ENCODE measurements at regions not wholly inside any gene's neighbourhood (a gene's known extent, or its start where the extent isn't known, plus 50 kb on each side); places are given as distances from the start of the nearest gene placed in this dataset.
"Not testable (repeated sequence)": the region's sequence is repeated elsewhere in the genome, so short reads cannot be mapped to it uniquely, and the experiment has no call there.

- intact Hi-C loops (cut with DNase I): no loop called here
- Histone ChIP-seq H3K27ac (peak overlapping the region; percentile 74 to 81 (median 78)), H3K4me3 (no peak overlapping the region), H3K4me1 (peaks cover 55% of the 10 kb centered on the region), H3K9me3 (no peaks in the 10 kb centered on the region), H3K36me3 (replicated peaks in 1 of 2; ENCODE audit: insufficient read depth in 1 of 2, low read depth in 2 of 2) (no peaks in the 10 kb centered on the region), H3K27me3 (no peaks in the 10 kb centered on the region)
- 24 to 29% methylated on average over 13 of the region's 13 CpGs for WGBS, 2 donors
- ATAC-seq: peak; percentile 72
- peak in 1 of 3 donors; percentile 24 for TF ChIP-seq POLR2A (IDR thresholded peaks at IDR 0.05)
- TF ChIP-seq, protein P1, sequence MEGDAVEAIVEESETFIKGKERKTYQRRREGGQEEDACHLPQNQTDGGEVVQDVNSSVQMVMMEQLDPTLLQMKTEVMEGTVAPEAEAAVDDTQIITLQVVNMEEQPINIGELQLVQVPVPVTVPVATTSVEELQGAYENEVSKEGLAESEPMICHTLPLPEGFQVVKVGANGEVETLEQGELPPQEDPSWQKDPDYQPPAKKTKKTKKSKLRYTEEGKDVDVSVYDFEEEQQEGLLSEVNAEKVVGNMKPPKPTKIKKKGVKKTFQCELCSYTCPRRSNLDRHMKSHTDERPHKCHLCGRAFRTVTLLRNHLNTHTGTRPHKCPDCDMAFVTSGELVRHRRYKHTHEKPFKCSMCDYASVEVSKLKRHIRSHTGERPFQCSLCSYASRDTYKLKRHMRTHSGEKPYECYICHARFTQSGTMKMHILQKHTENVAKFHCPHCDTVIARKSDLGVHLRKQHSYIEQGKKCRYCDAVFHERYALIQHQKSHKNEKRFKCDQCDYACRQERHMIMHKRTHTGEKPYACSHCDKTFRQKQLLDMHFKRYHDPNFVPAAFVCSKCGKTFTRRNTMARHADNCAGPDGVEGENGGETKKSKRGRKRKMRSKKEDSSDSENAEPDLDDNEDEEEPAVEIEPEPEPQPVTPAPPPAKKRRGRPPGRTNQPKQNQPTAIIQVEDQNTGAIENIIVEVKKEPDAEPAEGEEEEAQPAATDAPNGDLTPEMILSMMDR (IDR thresholded peaks at IDR 0.05): no peak
- peak; percentile 35 to 58 (median 46) for DNase-seq
Measured at GRCh38 chr16:14013571-14014283, 57.4 kb upstream of the MRTFB start.

DNA sequence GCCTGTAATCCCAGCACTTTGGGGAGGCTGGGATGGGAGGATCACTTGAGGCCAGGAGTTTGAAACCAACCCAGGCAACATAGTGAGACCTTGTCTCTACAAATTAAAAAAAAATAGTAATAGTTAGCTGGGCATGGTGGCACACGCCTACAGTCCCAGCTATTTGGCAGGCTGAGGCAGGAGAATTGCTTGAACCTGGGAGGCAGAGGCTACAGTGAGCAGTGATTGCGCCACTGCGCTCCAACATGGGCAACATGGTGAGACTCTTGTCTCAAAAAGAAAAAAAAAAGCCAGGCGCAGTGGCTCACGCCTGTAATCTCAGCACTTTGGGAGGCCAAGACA, 56.9 kb upstream of the MRTFB start:
- peaks cover 55% of the 10 kb centered on the region for H3K4me1 ChIP-seq
- 55 to 70% methylated on average over 5 of the region's 5 CpGs for WGBS, 2 donors
- intact Hi-C loops (cut with DNase I): no loop called here

DNA sequence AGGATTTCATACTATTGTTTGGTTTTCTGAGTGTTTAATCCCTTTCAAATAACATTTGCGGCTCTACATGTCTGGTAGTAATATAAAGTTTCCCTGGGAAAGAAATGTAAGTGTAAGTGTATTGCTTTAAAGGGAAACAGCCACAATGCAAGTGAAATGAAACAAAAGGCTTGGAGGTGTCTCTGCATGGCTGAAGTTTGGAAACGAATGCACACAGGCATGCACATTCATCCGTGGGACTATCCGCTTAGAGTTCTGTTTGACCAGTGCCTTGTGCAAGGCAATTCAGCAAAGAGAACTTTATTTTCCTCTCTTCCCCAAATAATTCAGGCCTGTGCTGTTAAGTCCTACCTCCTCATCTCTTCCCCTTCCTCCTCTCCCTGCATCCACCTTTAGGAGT, 56.1 kb upstream of the MRTFB start:
- Histone ChIP-seq H3K27me3 (no peaks in the 10 kb centered on the region), H3K4me1 (peaks cover 55% of the 10 kb centered on the region), H3K27ac (peak overlapping the region; percentile 44 to 81 (median 70)), H3K9me3 (no peaks in the 10 kb centered on the region), H3K4me3 (no peak overlapping the region), H3K36me3 (replicated peaks in 1 of 2; ENCODE audit: insufficient read depth in 1 of 2, low read depth in 2 of 2) (no peaks in the 10 kb centered on the region)
- DNase-seq (no peak), ATAC-seq (no peak)
- 27 to 32% methylated on average over 4 of the region's 4 CpGs for WGBS, 2 donors
- intact Hi-C loops (cut with DNase I): no loop called here
- TF ChIP-seq, protein P1 (IDR thresholded peaks at IDR 0.05): no peak
- no peak for TF ChIP-seq POLR2A (IDR thresholded peaks at IDR 0.05)

More for the DNA sequence above, 56.9 kb upstream of the MRTFB start:
- Histone ChIP-seq H3K9me3 (no peaks in the 10 kb centered on the region), H3K36me3 (replicated peaks in 1 of 2; ENCODE audit: insufficient read depth in 1 of 2, low read depth in 2 of 2) (no peaks in the 10 kb centered on the region), H3K4me3 (no peak overlapping the region), H3K27me3 (no peaks in the 10 kb centered on the region), H3K27ac (peak overlapping the region; percentile 74 to 81 (median 78))
- TF ChIP-seq, protein P1 (IDR thresholded peaks at IDR 0.05): no peak
- no peak for DNase-seq
- no peak for ATAC-seq

GRCh38 chr16:14015461-14015860, 55.7 kb upstream of the MRTFB start:
- Histone ChIP-seq H3K4me1 (peaks cover 55% of the 10 kb centered on the region), H3K4me3 (no peak overlapping the region), H3K36me3 (replicated peaks in 1 of 2; ENCODE audit: insufficient read depth in 1 of 2, low read depth in 2 of 2) (no peaks in the 10 kb centered on the region), H3K27me3 (no peaks in the 10 kb centered on the region), H3K27ac (peak overlapping the region; percentile 44 to 81 (median 70)), H3K9me3 (no peaks in the 10 kb centered on the region)
- DNase-seq (peak in 1 of 4 donors; percentile 12), ATAC-seq (no peak)
- 12 to 20% methylated on average over 11 of the region's 11 CpGs for WGBS, 2 donors
- intact Hi-C loops (cut with DNase I): no loop called here
- TF ChIP-seq, protein P1 (IDR thresholded peaks at IDR 0.05): no peak
- TF ChIP-seq POLR2A (IDR thresholded peaks at IDR 0.05): no peak

DNA sequence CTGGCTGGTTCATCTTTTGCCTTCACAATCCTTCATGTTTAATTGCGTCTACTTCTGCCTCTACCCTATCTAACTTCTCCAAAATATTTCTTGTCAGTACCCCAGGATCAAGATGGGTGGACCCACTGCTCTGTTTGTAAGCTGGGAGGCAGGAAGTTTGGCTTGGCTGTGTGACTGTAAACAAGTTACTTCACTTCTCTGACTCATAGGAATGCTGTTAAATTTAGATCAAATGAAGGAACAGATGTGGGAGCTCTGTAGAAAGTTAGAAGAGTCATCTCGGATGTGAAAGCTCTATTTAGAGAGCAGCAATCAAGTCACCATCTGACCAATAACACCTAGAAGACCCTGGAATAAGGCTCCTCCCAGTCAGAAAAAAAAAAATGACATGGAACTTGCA, 55.2 kb upstream of the MRTFB start:
- Histone ChIP-seq H3K4me1 (peaks cover 55% of the 10 kb centered on the region), H3K27me3 (no peaks in the 10 kb centered on the region), H3K27ac (peak overlapping the region; percentile 44 to 81 (median 70)), H3K9me3 (no peaks in the 10 kb centered on the region), H3K4me3 (no peak overlapping the region), H3K36me3 (replicated peaks in 1 of 2; ENCODE audit: insufficient read depth in 1 of 2, low read depth in 2 of 2) (no peaks in the 10 kb centered on the region)
- peak in 3 of 4 donors; percentile 37 to 54 (median 50) for DNase-seq
- intact Hi-C loops (cut with DNase I): no loop called here
- no peak for TF ChIP-seq POLR2A (IDR thresholded peaks at IDR 0.05)
- TF ChIP-seq, protein P1 (IDR thresholded peaks at IDR 0.05): no peak
- WGBS, 2 donors: 13 to 32% methylated on average over 2 of the region's 2 CpGs
- ATAC-seq: peak; percentile 34

GRCh38 chr16:14016362-14016761, 54.8 kb upstream of the MRTFB start:
- H3K36me3 ChIP-seq (replicated peaks in 1 of 2; ENCODE audit: insufficient read depth in 1 of 2, low read depth in 2 of 2); H3K9me3 ChIP-seq; intact Hi-C loops (cut with DNase I); H3K27me3 ChIP-seq; ATAC-seq; H3K4me3 ChIP-seq; DNase-seq: not testable (repeated sequence)
- 90% methylated on average over 11 to 15 of the region's 15 CpGs for WGBS, 2 donors
- Histone ChIP-seq H3K27ac (peak overlapping the region in 3 of 4 donors; percentile 60 to 81 (median 81)), H3K4me1 (peaks cover 51% of the 10 kb centered on the region)
